Keratinocyte (primary cell): ENCODE measurements at regions not wholly inside any gene's neighbourhood (a gene's known extent, or its start where the extent isn't known, plus 50 kb on each side); places are given as distances from the start of the nearest gene placed in this dataset.

Experiments used
- DNase-seq: peaks from one replicate; pipeline ENCODE4 v3.0.0-alpha.2; 2011; ENCODE audit warnings: low read depth, missing footprints, low spot score
- FAIRE-seq: peaks from 2 replicates; lab custom pipeline; 2011; peaks lifted over from hg19 to GRCh38; lab: Jason Lieb, UNC
- H2AFZ ChIP-seq: 2 replicates; pipeline ENCODE4 v1.6.0; 2012; ENCODE audit warnings: low read length, control low read depth, inconsistent platforms; ENCODE audit not compliant: control insufficient read depth
- H3K27ac ChIP-seq: 2 replicates; pipeline ENCODE4 v1.5.1; 2011; ENCODE audit warnings: low read length; ENCODE audit not compliant: control insufficient read depth, insufficient read depth
- H3K27me3 ChIP-seq: 3 replicates; pipeline ENCODE4 v1.6.0; 2011; ENCODE audit warnings: low read length; ENCODE audit not compliant: control insufficient read depth, insufficient read depth; ENCODE audit errors: extremely low read depth
- H3K36me3 ChIP-seq, 2 experiments: 2 replicates in 1 of 2; 3 replicates in 1 of 2; pipeline ENCODE4 v1.5.1; 2011; ENCODE audit warnings: low read length in 2 of 2, mild to moderate bottlenecking in 1 of 2; ENCODE audit not compliant: control insufficient read depth in 2 of 2, insufficient read depth in 2 of 2; ENCODE audit errors: extremely low read depth in 1 of 2
- H3K4me1 ChIP-seq: 3 replicates; pipeline ENCODE4 v1.5.1; 2011; ENCODE audit warnings: low read length; ENCODE audit not compliant: control insufficient read depth, insufficient read depth; ENCODE audit errors: extremely low read depth
- H3K4me2 ChIP-seq: 3 replicates; pipeline ENCODE4 v1.6.0; 2011; ENCODE audit warnings: low read depth, low read length; ENCODE audit not compliant: control insufficient read depth, insufficient read depth; ENCODE audit errors: extremely low read depth
- H3K4me3 ChIP-seq, 3 experiments: fragments of 200-600 bp in 1 of 3; sonication (generic) in 1 of 3; 2 replicates in 2 of 3; 3 replicates in 1 of 3; pipeline ENCODE4 v1.5.1; 2011 to 2016; ENCODE audit warnings: low read length in 3 of 3, mild to moderate bottlenecking in 3 of 3, control low read depth in 2 of 3, inconsistent platforms in 1 of 3, low read depth in 1 of 3, mixed read lengths in 1 of 3, mixed run types in 1 of 3, moderate library complexity in 1 of 3; ENCODE audit not compliant: control insufficient read depth in 2 of 3, insufficient read depth in 2 of 3; ENCODE audit errors: extremely low read depth in 1 of 3
- H3K79me2 ChIP-seq: 2 replicates; pipeline ENCODE4 v1.6.0; 2012; ENCODE audit warnings: low read length; ENCODE audit not compliant: control insufficient read depth, insufficient read depth
- H3K9ac ChIP-seq: 3 replicates; pipeline ENCODE4 v1.6.0; 2011; ENCODE audit warnings: low read length; ENCODE audit not compliant: control insufficient read depth, insufficient read depth; ENCODE audit errors: extremely low read depth
- H3K9me1 ChIP-seq: 3 replicates; pipeline ENCODE4 v1.6.0; 2011; ENCODE audit warnings: low read length; ENCODE audit not compliant: control insufficient read depth, insufficient read depth; ENCODE audit errors: extremely low read depth
- H3K9me3 ChIP-seq: 2 replicates; pipeline ENCODE4 v1.5.1; 2012; ENCODE audit warnings: low read depth, low read length; ENCODE audit not compliant: control insufficient read depth
- H4K20me1 ChIP-seq: 3 replicates; pipeline ENCODE4 v1.6.0; 2011; ENCODE audit warnings: low read length; ENCODE audit not compliant: control insufficient read depth, insufficient read depth; ENCODE audit errors: extremely low read depth
- EZH2 ChIP-seq: IDR thresholded peaks from one replicate; pipeline ENCODE4 v1.6.1; 2012; ENCODE audit warnings: inconsistent platforms, mild to moderate bottlenecking, low read length, moderate library complexity
- dilution Hi-C: fragments of 300-500 bp; cut with MboI; formaldehyde crosslinking; loops from one replicate; pipeline ENCODE4 v1.7.0; 2020; ENCODE audit warnings: low sequenced_read_pairs; ENCODE audit not compliant: extremely low pct_ligation_motif_present
- TF ChIP-seq, protein P1 (sequence below), 3 experiments: IDR thresholded peaks in 1 of 3; conservative IDR thresholded peaks in 1 of 3; optimal IDR thresholded peaks in 1 of 3; 2 replicates in 2 of 3; 3 replicates in 1 of 3; pipeline versions ENCODE3 to v1.5.1; 2011; ENCODE audit warnings: low read length in 3 of 3, mild to moderate bottlenecking in 3 of 3, moderate library complexity in 2 of 3, control low read depth in 1 of 3, inconsistent platforms in 1 of 3; ENCODE audit not compliant: insufficient read depth in 2 of 3; ENCODE audit errors: extremely low read depth in 1 of 3

DNA sequence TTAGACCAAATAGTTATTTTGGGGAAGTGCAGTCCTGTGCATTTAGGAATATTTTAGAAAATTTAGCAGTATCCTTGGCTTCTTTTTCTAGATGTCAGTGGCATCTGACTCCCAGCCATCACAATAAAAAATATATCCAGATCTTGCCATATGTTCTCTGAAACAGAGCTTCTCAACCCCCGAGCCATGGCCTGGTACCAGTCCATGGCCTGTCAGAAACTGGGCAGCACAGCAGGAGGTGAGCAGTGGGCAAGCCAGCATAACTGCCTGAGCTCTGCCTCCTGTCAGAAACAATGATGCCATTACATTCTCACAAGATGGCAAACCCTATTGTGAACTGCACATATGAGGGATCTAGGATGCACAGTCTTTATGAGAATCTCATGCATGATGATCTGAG, 480.0 kb downstream of the LRRIQ3 start:
- H3K9me1 ChIP-seq, result no peaks in the 10 kb centered on the region
- FAIRE-seq, result no peak
- no peak overlapping the region for H3K4me3 ChIP-seq
- dilution Hi-C loops, result no loop called here
- no peak for TF ChIP-seq EZH2
- TF ChIP-seq, protein P1, sequence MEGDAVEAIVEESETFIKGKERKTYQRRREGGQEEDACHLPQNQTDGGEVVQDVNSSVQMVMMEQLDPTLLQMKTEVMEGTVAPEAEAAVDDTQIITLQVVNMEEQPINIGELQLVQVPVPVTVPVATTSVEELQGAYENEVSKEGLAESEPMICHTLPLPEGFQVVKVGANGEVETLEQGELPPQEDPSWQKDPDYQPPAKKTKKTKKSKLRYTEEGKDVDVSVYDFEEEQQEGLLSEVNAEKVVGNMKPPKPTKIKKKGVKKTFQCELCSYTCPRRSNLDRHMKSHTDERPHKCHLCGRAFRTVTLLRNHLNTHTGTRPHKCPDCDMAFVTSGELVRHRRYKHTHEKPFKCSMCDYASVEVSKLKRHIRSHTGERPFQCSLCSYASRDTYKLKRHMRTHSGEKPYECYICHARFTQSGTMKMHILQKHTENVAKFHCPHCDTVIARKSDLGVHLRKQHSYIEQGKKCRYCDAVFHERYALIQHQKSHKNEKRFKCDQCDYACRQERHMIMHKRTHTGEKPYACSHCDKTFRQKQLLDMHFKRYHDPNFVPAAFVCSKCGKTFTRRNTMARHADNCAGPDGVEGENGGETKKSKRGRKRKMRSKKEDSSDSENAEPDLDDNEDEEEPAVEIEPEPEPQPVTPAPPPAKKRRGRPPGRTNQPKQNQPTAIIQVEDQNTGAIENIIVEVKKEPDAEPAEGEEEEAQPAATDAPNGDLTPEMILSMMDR (optimal IDR thresholded peaks at IDR 0.05 in 1 of 3, IDR thresholded peaks at IDR 0.05 in 1 of 3, conservative IDR thresholded peaks at IDR 0.05 in 1 of 3; ENCODE audit: extremely low read depth in 1 of 3, insufficient read depth in 2 of 3, low read length in 3 of 3), result no peak
- no peak for DNase-seq
- no peak overlapping the region for H2AFZ ChIP-seq
- H3K79me2 ChIP-seq, result no peaks in the 10 kb centered on the region
- H3K4me1 ChIP-seq, result no peaks in the 10 kb centered on the region
- no peaks in the 10 kb centered on the region for H4K20me1 ChIP-seq
- H3K27ac ChIP-seq, result no peak overlapping the region
- no peaks in the 10 kb centered on the region for H3K27me3 ChIP-seq
- no peak overlapping the region for H3K4me2 ChIP-seq
- H3K36me3 ChIP-seq, result no peaks in the 10 kb centered on the region
- no peaks in the 10 kb centered on the region for H3K9me3 ChIP-seq
- H3K9ac ChIP-seq, result no peak overlapping the region

DNA sequence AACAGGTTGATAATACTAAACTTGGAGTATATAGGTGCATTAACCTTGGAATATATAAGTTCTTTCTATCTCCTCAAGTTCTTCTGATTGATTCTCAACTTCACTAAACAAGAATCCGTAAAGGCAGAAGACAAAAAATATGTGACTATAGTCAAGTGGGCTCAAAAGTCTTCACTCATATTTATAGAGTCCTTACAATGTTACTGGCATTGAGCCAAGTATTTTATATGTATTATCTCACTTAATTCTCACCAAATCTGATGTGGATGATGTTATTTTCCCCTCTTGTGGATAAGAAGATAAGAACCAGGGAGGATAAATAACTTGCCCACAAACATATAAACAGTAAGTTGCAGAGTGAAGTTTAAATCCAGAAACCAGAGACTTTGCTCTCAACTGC, 486.9 kb downstream of the LRRIQ3 start:
- DNase-seq, result no peak
- Histone ChIP-seq H3K4me2 (no peak overlapping the region), H4K20me1 (no peaks in the 10 kb centered on the region), H3K9ac (no peak overlapping the region), H3K36me3 (no peaks in the 10 kb centered on the region), H3K9me1 (no peaks in the 10 kb centered on the region), H3K27ac (no peak overlapping the region), H3K9me3 (no peaks in the 10 kb centered on the region), H3K4me1 (no peaks in the 10 kb centered on the region), H3K79me2 (no peaks in the 10 kb centered on the region), H3K27me3 (no peaks in the 10 kb centered on the region), H3K4me3 (no peak overlapping the region), H2AFZ (no peak overlapping the region)
- TF ChIP-seq, protein P1 (optimal IDR thresholded peaks at IDR 0.05 in 1 of 3, IDR thresholded peaks at IDR 0.05 in 1 of 3, conservative IDR thresholded peaks at IDR 0.05 in 1 of 3; ENCODE audit: extremely low read depth in 1 of 3, insufficient read depth in 2 of 3, low read length in 3 of 3), result no peak
- no peak for TF ChIP-seq EZH2
- FAIRE-seq, result no peak
- dilution Hi-C loops, result no loop called here
